ENCODE measurements at regions not wholly inside any gene's neighbourhood (a gene's known extent, or its start where the extent isn't known, plus 50 kb on each side); places are given as distances from the start of the nearest gene placed in this dataset.

- Mint-ChIP-seq H3K36me3 (ENCODE audit: insufficient read depth in 1 of 3, low read depth in 3 of 3) (peaks cover 0 to 4% (median 0%) of the 10 kb centered on the region in 3 experiments; a peak in 2 of 7 replicates), H3K9me3 (peaks cover 3% of the 10 kb centered on the region in 2 experiments; a peak in 3 of 5 replicates), H3K4me1 (peaks cover 13 to 23% of the 10 kb centered on the region in 2 experiments; a peak in 3 of 4 replicates), H3K27me3 (ENCODE audit: low read depth) (no peaks in the 10 kb centered on the region), H3K27ac (no peak overlapping the region), H3K4me3 (no peak overlapping the region)
- H4K91ac ChIP-seq (ENCODE audit: insufficient read length, low read depth, low read length): no peak overlapping the region
- H2BK120ac ChIP-seq (ENCODE audit: low read depth, low read length, poor library complexity, severe bottlenecking): no peak overlapping the region
- no peak for TF ChIP-seq CTCF (conservative IDR thresholded peaks at IDR 0.05)
- no peak overlapping the region for H3K18ac ChIP-seq (ENCODE audit: insufficient read length, low read depth, low read length)
- no peak overlapping the region for H3K56ac ChIP-seq (ENCODE audit: insufficient read length, low read depth, low read length)
- H3K14ac ChIP-seq (ENCODE audit: insufficient read depth, low read length): no peak overlapping the region
- DNase-seq: no peak
- H3K27ac ChIP-seq (ENCODE audit: insufficient read length, low read depth, low read length): no peak overlapping the region
- no peaks in the 10 kb centered on the region for H4K20me1 ChIP-seq (ENCODE audit: control insufficient read depth, insufficient read depth, insufficient read length)
- no peak overlapping the region for H3K4me2 ChIP-seq (ENCODE audit: insufficient read depth, insufficient read length, low read length)
- H4K8ac ChIP-seq (replicated peaks; ENCODE audit: insufficient read length, low read depth, low read length): no peak overlapping the region
- no peak overlapping the region for H2AFZ ChIP-seq (ENCODE audit: low read length)
- no peak overlapping the region for H4K5ac ChIP-seq (ENCODE audit: insufficient read length, low read depth, low read length)
- H2BK5ac ChIP-seq (ENCODE audit: insufficient read length, low read length): no peak overlapping the region
- no peaks in the 10 kb centered on the region for H3K23me2 ChIP-seq (ENCODE audit: insufficient read length, low read depth, low read length, poor library complexity, severe bottlenecking)
- H3K4ac ChIP-seq (ENCODE audit: low read depth, low read length): no peak overlapping the region
- H2BK12ac ChIP-seq (ENCODE audit: insufficient read length, low read depth, low read length): no peak overlapping the region
- H3K9me3 ChIP-seq (ENCODE audit: control insufficient read depth, low read depth, low read length): no peaks in the 10 kb centered on the region
- no CpG with 5 or more reads among the region's 2 CpGs for WGBS (ENCODE audit: extremely low coverage, insufficient read length, low lambda C conversion rate)
- H3K79me2 ChIP-seq (ENCODE audit: insufficient read depth, low read length): no peaks in the 10 kb centered on the region
- H2BK20ac ChIP-seq (ENCODE audit: low read depth, low read length, poor library complexity, severe bottlenecking): no peak overlapping the region
- H3K4me1 ChIP-seq (ENCODE audit: insufficient read depth, low read length): no peaks in the 10 kb centered on the region; the same call in 1 of the 2 replicates
- no peak overlapping the region for H2BK15ac ChIP-seq (ENCODE audit: low read depth, low read length)
- H2AK5ac ChIP-seq (ENCODE audit: insufficient read length, low read length): no peak overlapping the region
- H3K23ac ChIP-seq (ENCODE audit: insufficient read length, low read depth, low read length): no peak overlapping the region
- no peak overlapping the region for H3K9ac ChIP-seq (ENCODE audit: extremely low read depth, insufficient read length, low read length)
- no peak overlapping the region for H3T11ph ChIP-seq (ENCODE audit: low read length)
- no peaks in the 10 kb centered on the region for H3K27me3 ChIP-seq (ENCODE audit: insufficient read depth, low read length)
- H3K79me1 ChIP-seq (ENCODE audit: insufficient read depth, low read depth, low read length, poor library complexity, severe bottlenecking): no peaks in the 10 kb centered on the region
Observed at GRCh38 chr10:107901076-107901475, 736.6 kb upstream of the SORCS1 start.

Measured in H9 (cell line).